GM13976 (cell line): ENCODE measurements at regions not wholly inside any gene's neighbourhood (a gene's known extent, or its start where the extent isn't known, plus 50 kb on each side); places are given as distances from the start of the nearest gene placed in this dataset.

Experiments used
- DNase-seq: peaks from one replicate; pipeline ENCODE4 v3.0.0; 2012; ENCODE audit warnings: low spot score
- CTCF ChIP-seq: IDR thresholded peaks from 2 replicates; pipeline ENCODE4 v1.5.1; 2012; ENCODE audit warnings: borderline replicate concordance, mild to moderate bottlenecking; ENCODE audit not compliant: insufficient read depth; ENCODE audit errors: extremely low read depth, missing control alignments, control extremely low read depth
- in situ Hi-C: fragments of 300-500 bp; cut with MboI; formaldehyde crosslinking; loops from one replicate; pipeline ENCODE4 v1.12.0; 2022; ENCODE audit warnings: low sequenced_read_pairs, mixed read lengths, inconsistent platforms; ENCODE audit not compliant: unreplicated experiment

- peak; percentile 61 for DNase-seq
- no peak for TF ChIP-seq CTCF
- in situ Hi-C loops = no loop called here
Observed at GRCh38 chr13:50636007-50636704, 207.3 kb downstream of the DLEU7 start.

DNA sequence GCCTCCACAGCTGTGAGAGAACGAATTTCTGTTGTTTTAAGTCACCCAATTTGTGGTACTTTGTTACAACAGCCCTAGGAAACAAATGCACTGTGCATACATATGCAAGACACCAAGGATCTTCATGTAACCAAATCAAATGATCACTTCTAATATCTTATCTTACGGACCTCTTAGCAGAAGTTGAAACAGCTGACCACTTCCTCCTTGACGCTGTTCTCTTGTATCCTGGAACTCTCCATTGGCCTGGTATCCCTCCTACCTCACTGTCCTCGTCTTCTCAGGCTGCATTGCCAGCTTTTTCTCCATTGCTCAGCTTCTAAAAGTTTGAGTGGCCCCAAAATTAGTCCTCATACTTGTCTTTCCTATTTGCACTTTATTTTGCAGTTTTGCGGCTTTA lies 200.4 kb downstream of the DLEU7 start:
- DNase-seq = no peak
- in situ Hi-C loops = no loop called here
- TF ChIP-seq CTCF = no peak

- DNase-seq = no peak
- no peak for TF ChIP-seq CTCF
- in situ Hi-C loops = no loop called here
Observed at GRCh38 chr13:50644081-50644871, 199.2 kb downstream of the DLEU7 start.

- DNase-seq = no peak
- TF ChIP-seq CTCF = no peak
- in situ Hi-C loops = no loop called here
Observed at GRCh38 chr13:50645092-50645491, 198.4 kb downstream of the DLEU7 start.

DNA sequence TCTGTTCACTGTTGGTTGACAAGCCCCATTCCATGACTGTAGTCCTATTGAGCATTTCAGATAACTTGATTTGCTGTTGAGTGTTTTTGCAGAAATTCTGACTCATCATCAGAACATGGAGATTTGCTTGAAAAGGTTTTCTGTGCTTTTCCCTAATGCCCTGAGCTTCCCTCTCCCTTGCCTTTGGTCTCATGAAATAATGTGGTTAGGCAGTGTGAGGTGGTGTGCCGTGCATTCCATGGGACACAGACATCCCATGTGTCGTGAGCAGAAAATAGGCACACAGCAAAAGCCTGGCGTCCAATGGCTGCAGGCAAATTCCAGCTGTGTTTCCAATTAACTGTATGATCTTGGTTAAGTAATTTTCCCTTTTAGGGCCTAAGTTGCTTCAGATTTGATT lies 197.4 kb downstream of the DLEU7 start:
- no peak for DNase-seq
- in situ Hi-C loops = no loop called here

GRCh38 chr13:50649211-50649610 lies 194.3 kb downstream of the DLEU7 start:
- no peak for TF ChIP-seq CTCF
- in situ Hi-C loops = no loop called here
- no peak for DNase-seq

More for the DNA sequence above, 197.4 kb downstream of the DLEU7 start:
- no peak for TF ChIP-seq CTCF
